ENCODE measurements at regions not wholly inside any gene's neighbourhood (a gene's known extent, or its start where the extent isn't known, plus 50 kb on each side); places are given as distances from the start of the nearest gene placed in this dataset.

- FAIRE-seq, result no peak
- CTCF ChIA-PET, result no interaction called here
Observed at GRCh38 chr6:22770054-22770453, 200.7 kb downstream of the HDGFL1 start.

More at GRCh38 chr6:22770054-22770453, 200.7 kb downstream of the HDGFL1 start:
- H3K36me3 ChIP-seq (ENCODE audit: control insufficient read depth in 2 of 2, extremely low read depth in 1 of 2, insufficient read depth in 2 of 2, low read length in 2 of 2), result no peaks in the 10 kb centered on the region
- no TSS peak for BruUV-seq (replicated peaks)
- POLR2A ChIA-PET, result no interaction called here
- no peak for DNase-seq (ENCODE audit: low read depth, low spot score)
- peaks cover 5% of the 10 kb centered on the region for H3K4me1 ChIP-seq (ENCODE audit: control insufficient read depth, extremely low read depth, insufficient read depth, low read length)
- no peaks in the 10 kb centered on the region for H3K27me3 ChIP-seq (ENCODE audit: control insufficient read depth in 2 of 2, insufficient read depth in 2 of 2, low read length in 2 of 2)
- H3K9ac ChIP-seq (replicated peaks; ENCODE audit: extremely low read depth, insufficient read depth, low read length), result no peak overlapping the region
- no peaks in the 10 kb centered on the region for H4K20me1 ChIP-seq (replicated peaks; ENCODE audit: control insufficient read depth, extremely low read depth, insufficient read depth, low read length)
- no peaks in the 10 kb centered on the region for H3K9me3 ChIP-seq (replicated peaks; ENCODE audit: control insufficient read depth, insufficient read depth, low read length)
- intact Hi-C loops (cut with micrococcal nuclease), result no loop called here
- H3K4me3 ChIP-seq (replicated peaks in 1 of 3; ENCODE audit: insufficient read depth in 1 of 3, low read depth in 1 of 3, low read length in 3 of 3), result no peak overlapping the region
- H3K4me2 ChIP-seq (ENCODE audit: insufficient read depth, low read length), result no peak overlapping the region
- H3K79me2 ChIP-seq (ENCODE audit: control insufficient read depth, insufficient read depth, low read length), result no peaks in the 10 kb centered on the region
- H3K27ac ChIP-seq (ENCODE audit: insufficient read depth, low read depth, low read length), result no peak overlapping the region
- dilution Hi-C loops (cut with MboI; ENCODE audit: extremely low pct_ligation_motif_present, low sequenced_read_pairs), result no loop called here
- no peak overlapping the region for H2AFZ ChIP-seq (ENCODE audit: low read depth, low read length)
- H3K9me1 ChIP-seq (replicated peaks; ENCODE audit: control insufficient read depth, extremely low read depth, insufficient read depth, low read length), result no peaks in the 10 kb centered on the region
- TF ChIP-seq MAX (IDR thresholded peaks at IDR 0.05; ENCODE audit: insufficient read depth, insufficient read length) (no peak), POLR2AphosphoS5 (IDR thresholded peaks at IDR 0.05; ENCODE audit: insufficient read depth, low read depth, low read length) (no peak), POLR2A (IDR thresholded peaks at IDR 0.05; ENCODE audit: low read depth, low read length) (no peak), JUN (IDR thresholded peaks at IDR 0.05; ENCODE audit: borderline replicate concordance, insufficient read depth, insufficient read length, low read depth) (no peak), EZH2 (IDR thresholded peaks at IDR 0.05; ENCODE audit: borderline replicate concordance, low read depth, low read length, severe bottlenecking) (no peak), GATA2 (IDR thresholded peaks at IDR 0.05; ENCODE audit: insufficient read depth, insufficient read length, low read depth, low read length) (no peak), CTCF (IDR thresholded peaks at IDR 0.05; ENCODE audit: extremely low read depth in 1 of 2, insufficient read depth in 1 of 2, low read depth in 1 of 2, low read length in 2 of 2) (no peak), MYC (IDR thresholded peaks at IDR 0.05; ENCODE audit: low read depth, low read length) (no peak), FOS (IDR thresholded peaks at IDR 0.05; ENCODE audit: borderline replicate concordance, insufficient read depth, low read length) (no peak)
